Tibial nerve (tissue), 4 donors: ENCODE measurements at regions not wholly inside any gene's neighbourhood (a gene's known extent, or its start where the extent isn't known, plus 50 kb on each side); places are given as distances from the start of the nearest gene placed in this dataset.

ENCODE experiments used
- DNase-seq, 2 donors: peaks; one replicate each; pipeline ENCODE4 v3.0.0-alpha.2; 2019; ENCODE audit warnings: low spot score in 2 of 2
- H3K27ac ChIP-seq, 4 donors: fragments of 200-600 bp; sonication (generic) in 3 of 4; one replicate each; pipeline ENCODE4 v1.5.1; 2017 to 2019; ENCODE audit warnings: mild to moderate bottlenecking in 1 of 4
- H3K27me3 ChIP-seq, 2 donors: fragments of 200-600 bp; sonication (generic) in 1 of 2; one replicate each; pipeline versions ENCODE4 v1.5.1 to v1.6.0; 2017 to 2019
- H3K36me3 ChIP-seq, 3 donors: fragments of 200-600 bp; sonication (generic); one replicate each; pipeline ENCODE4 v1.5.1; 2018 to 2019
- H3K4me1 ChIP-seq, 4 donors: fragments of 200-600 bp; sonication (generic) in 3 of 4; one replicate each; pipeline ENCODE4 v1.5.1; 2017 to 2019
- H3K4me3 ChIP-seq, 4 donors: fragments of 200-600 bp; sonication (generic) in 3 of 4; one replicate each; pipeline ENCODE4 v1.5.1; 2017 to 2019; ENCODE audit warnings: mild to moderate bottlenecking in 1 of 4, moderate library complexity in 1 of 4
- H3K9me3 ChIP-seq, 4 donors: fragments of 200-600 bp; sonication (generic) in 3 of 4; one replicate each; pipeline ENCODE4 v1.5.1; 2017 to 2019
- CTCF ChIP-seq, 5 experiments: fragments of 200-600 bp in 3 of 5; fragments of 450-650 bp in 2 of 5; sonication (generic) in 3 of 5; IDR thresholded peaks; one replicate each; pipeline ENCODE4 v1.5.1; 2016 to 2019; ENCODE audit warnings: antibody characterized with exemption in 5 of 5, mild to moderate bottlenecking in 3 of 5, moderate library complexity in 2 of 5
- EP300 ChIP-seq, 2 donors: sonication (generic); formaldehyde crosslinking; IDR thresholded peaks; one replicate each; pipeline ENCODE4 v1.6.1; 2017; ENCODE audit warnings: antibody characterized with exemption in 2 of 2, mild to moderate bottlenecking in 1 of 2
- POLR2A ChIP-seq, 2 donors: fragments of 450-650 bp; IDR thresholded peaks; one replicate each; pipeline ENCODE4 v1.6.1; 2017; ENCODE audit warnings: antibody characterized with exemption in 2 of 2, mild to moderate bottlenecking in 2 of 2, moderate library complexity in 2 of 2
- WGBS, 2 donors: methylation state at CpG; one replicate each; pipeline ENCODE4 v1.1.5; 2018; 5-methylcytosine and 5-hydroxymethylcytosine counted together

- no peak for TF ChIP-seq EP300 (IDR thresholded peaks at IDR 0.05)
- no peak for TF ChIP-seq CTCF (IDR thresholded peaks at IDR 0.05)
- no peak for TF ChIP-seq POLR2A (IDR thresholded peaks at IDR 0.05)
- 33 to 51% methylated on average over 4 of the region's 4 CpGs for WGBS, 2 donors
- Histone ChIP-seq H3K4me3 (no peak overlapping the region), H3K27me3 (no peaks in the 10 kb centered on the region), H3K9me3 (no peaks in the 10 kb centered on the region), H3K27ac (no peak overlapping the region), H3K36me3 (no peaks in the 10 kb centered on the region), H3K4me1 (peaks cover 0 to 33% (median 9%) of the 10 kb centered on the region in 4 donors)
- no peak for DNase-seq
Measured at GRCh38 chr4:128521648-128522111, 234.1 kb upstream of the PGRMC2 start.

GRCh38 chr4:128521156-128521555, 233.5 kb upstream of the PGRMC2 start:
- Histone ChIP-seq H3K27me3 (no peaks in the 10 kb centered on the region), H3K4me1 (peaks cover 0 to 34% (median 10%) of the 10 kb centered on the region in 4 donors), H3K4me3 (no peak overlapping the region), H3K27ac (no peak overlapping the region), H3K9me3 (no peaks in the 10 kb centered on the region), H3K36me3 (no peaks in the 10 kb centered on the region)
- no peak for DNase-seq
- WGBS, 2 donors, result 64 to 77% methylated on average over 2 of the region's 2 CpGs
- TF ChIP-seq POLR2A (IDR thresholded peaks at IDR 0.05) (no peak), CTCF (IDR thresholded peaks at IDR 0.05) (no peak), EP300 (IDR thresholded peaks at IDR 0.05) (no peak)

- no peak for TF ChIP-seq CTCF (IDR thresholded peaks at IDR 0.05)
- TF ChIP-seq POLR2A (IDR thresholded peaks at IDR 0.05), result no peak
- TF ChIP-seq EP300 (IDR thresholded peaks at IDR 0.05), result no peak
- WGBS, 2 donors, result 62% methylated on average over 6 to 7 of the region's 7 CpGs
- DNase-seq, result no peak
- Histone ChIP-seq H3K36me3 (no peaks in the 10 kb centered on the region), H3K9me3 (no peaks in the 10 kb centered on the region), H3K27me3 (no peaks in the 10 kb centered on the region), H3K27ac (no peak overlapping the region), H3K4me3 (no peak overlapping the region), H3K4me1 (peaks cover 0 to 27% (median 7%) of the 10 kb centered on the region in 4 donors)
Measured at GRCh38 chr4:128519163-128519830, 231.7 kb upstream of the PGRMC2 start.

GRCh38 chr4:128517739-128518510, 230.3 kb upstream of the PGRMC2 start:
- peaks cover 0 to 22% (median 6%) of the 10 kb centered on the region in 4 donors for H3K4me1 ChIP-seq
- H3K36me3 ChIP-seq, result no peaks in the 10 kb centered on the region
- H3K4me3 ChIP-seq, result no peak overlapping the region
- H3K27ac ChIP-seq, result peak overlapping the region in 3 of 4 donors; percentile 21 to 52 (median 38)
- WGBS, 2 donors, result 40 to 44% methylated on average over 5 of the region's 5 CpGs
- TF ChIP-seq EP300 (IDR thresholded peaks at IDR 0.05) (peak in 1 of 2 donors; percentile 87), CTCF (IDR thresholded peaks at IDR 0.05) (no peak), POLR2A (IDR thresholded peaks at IDR 0.05) (no peak)
- H3K27me3 ChIP-seq, result no peaks in the 10 kb centered on the region
- DNase-seq, result peak; percentile 17 to 81
- no peaks in the 10 kb centered on the region for H3K9me3 ChIP-seq
